HL-60 (cell line): ENCODE measurements at regions not wholly inside any gene's neighbourhood (a gene's known extent, or its start where the extent isn't known, plus 50 kb on each side); places are given as distances from the start of the nearest gene placed in this dataset.

Source experiments
- DNase-seq, 2 experiments: peaks; one replicate each; pipeline ENCODE4 v3.0.0-alpha.2; 2010 to 2020; ENCODE audit warnings: low read depth in 1 of 2, low spot score in 1 of 2
- H3K27ac ChIP-seq: fragments of 250-450 bp; sonication (Bioruptor Pico); replicated peaks from 2 replicates; pipeline ENCODE4 v1.5.1; 2020; ENCODE audit warnings: mild to moderate bottlenecking, moderate library complexity
- H3K27me3 ChIP-seq: fragments of 250-450 bp; sonication (Bioruptor Pico); 2 replicates; pipeline ENCODE4 v1.5.1; 2021; ENCODE audit warnings: mild to moderate bottlenecking, moderate library complexity; ENCODE audit not compliant: insufficient read depth, poor library complexity, severe bottlenecking
- H3K4me3 ChIP-seq: replicated peaks from 2 replicates; pipeline ENCODE4 v1.5.1; 2011; ENCODE audit warnings: mild to moderate bottlenecking, control low read depth, low read length; ENCODE audit not compliant: insufficient read depth
- CTCF ChIP-seq: IDR thresholded peaks from one replicate; pipeline ENCODE4 v1.5.1; 2011; ENCODE audit warnings: low read length, control low read depth, inconsistent platforms; ENCODE audit not compliant: insufficient read depth
- GABPA ChIP-seq: IDR thresholded peaks from 2 replicates; pipeline ENCODE4 v1.6.1; 2012; ENCODE audit warnings: low read depth
- POLR2AphosphoS5 ChIP-seq: IDR thresholded peaks from 2 replicates; pipeline ENCODE4 v1.6.1; 2012; ENCODE audit warnings: low read depth
- REST ChIP-seq: IDR thresholded peaks from 2 replicates; pipeline ENCODE4 v1.6.1; 2012; ENCODE audit warnings: low read depth; ENCODE audit not compliant: insufficient replicate concordance
- SPI1 ChIP-seq: IDR thresholded peaks from 2 replicates; pipeline ENCODE4 v1.6.1; 2012; ENCODE audit warnings: low read depth, mild to moderate bottlenecking, borderline replicate concordance

GRCh38 chr1:71228742-71229365 lies 148.0 kb upstream of the ZRANB2 start:
- H3K27ac ChIP-seq: no peak overlapping the region
- H3K27me3 ChIP-seq: no peaks in the 10 kb centered on the region
- DNase-seq: no peak
- no peak overlapping the region for H3K4me3 ChIP-seq
- TF ChIP-seq POLR2AphosphoS5 (no peak), SPI1 (no peak), REST (no peak), CTCF (no peak), GABPA (no peak)

- TF ChIP-seq CTCF: no peak
- no peak for TF ChIP-seq SPI1
- no peak for TF ChIP-seq GABPA
- no peak for TF ChIP-seq POLR2AphosphoS5
- TF ChIP-seq REST: no peak
- DNase-seq: no peak
- Histone ChIP-seq H3K4me3 (no peak overlapping the region), H3K27me3 (no peaks in the 10 kb centered on the region), H3K27ac (no peak overlapping the region)
These were observed 147.4 kb upstream of the ZRANB2 start for GRCh38 chr1:71228241-71228640.

DNA sequence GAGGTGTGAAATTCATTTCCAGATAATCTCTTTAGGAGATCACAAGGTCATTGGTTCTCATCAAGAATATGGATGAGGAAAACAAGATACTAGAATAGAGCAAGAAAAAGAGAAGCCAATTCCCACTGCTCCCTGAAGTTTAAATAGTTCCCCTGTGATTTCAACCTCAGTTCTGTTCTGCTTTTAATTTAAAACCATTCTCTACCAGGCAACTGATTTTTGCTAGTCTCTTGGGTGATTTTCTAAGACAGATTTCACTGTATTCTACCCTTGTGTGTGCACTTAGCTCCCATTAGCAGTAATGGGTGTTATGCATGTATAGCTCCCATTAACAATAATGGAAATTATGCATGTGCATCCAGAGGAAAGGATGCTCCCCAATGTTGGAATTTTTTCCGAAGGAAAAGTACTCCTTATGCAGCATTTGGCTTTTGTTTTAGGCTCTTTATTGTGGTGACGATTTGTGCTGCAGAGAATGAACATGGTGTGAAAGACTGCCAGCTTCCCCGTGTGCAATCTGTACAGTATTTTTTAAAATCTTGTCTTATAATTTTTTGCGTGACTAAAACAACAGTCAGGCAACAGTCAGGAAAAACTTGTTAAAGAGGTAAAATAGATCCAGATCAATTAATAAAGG lies 144.0 kb upstream of the ZRANB2 start:
- no peak for DNase-seq
- Histone ChIP-seq H3K27me3 (no peaks in the 10 kb centered on the region), H3K27ac (no peak overlapping the region), H3K4me3 (no peak overlapping the region)
- TF ChIP-seq GABPA (no peak), SPI1 (no peak), CTCF (no peak), POLR2AphosphoS5 (no peak), REST (no peak)
